ENCODE measurements at regions not wholly inside any gene's neighbourhood (a gene's known extent, or its start where the extent isn't known, plus 50 kb on each side); places are given as distances from the start of the nearest gene placed in this dataset.

GRCh38 chr3:24780991-24781390 lies 286.3 kb upstream of the THRB start:
- no peak overlapping the region for H3K27ac Mint-ChIP-seq
- 78 to 100% methylated on average over 1 of the region's 2 CpGs for WGBS, 2 experiments (ENCODE audit: insufficient coverage in 1 of 2, insufficient read length in 1 of 2)

GRCh38 chr3:24781454-24781853 lies 286.8 kb upstream of the THRB start:
- 96% methylated on average over 3 of the region's 3 CpGs; no CpG with 5 or more reads in 1 of the 2 experiments for WGBS, 2 experiments (ENCODE audit: insufficient coverage in 1 of 2, insufficient read length in 1 of 2)
- H3K9me3 Mint-ChIP-seq: peaks cover 33% of the 10 kb centered on the region
- no peak overlapping the region for H3K4me3 Mint-ChIP-seq
- H3K4me1 ChIP-seq (ENCODE audit: control insufficient read depth, insufficient read depth, low read length): no peaks in the 10 kb centered on the region
- H3K27ac ChIP-seq (ENCODE audit: low read depth, low read length): no peak overlapping the region
- no peaks in the 10 kb centered on the region for H3K27me3 Mint-ChIP-seq (ENCODE audit: insufficient read depth)
- no peak for TF ChIP-seq CTCF (conservative IDR thresholded peaks at IDR 0.05)
- no peak overlapping the region for H3K4me3 ChIP-seq (ENCODE audit: low read length)
- H3K27ac Mint-ChIP-seq: no peak overlapping the region
- H3K9me3 ChIP-seq (ENCODE audit: control insufficient read depth, low read length): peaks cover 32% of the 10 kb centered on the region
- DNase-seq: no peak
- H3K27me3 ChIP-seq (ENCODE audit: control insufficient read depth, insufficient read depth, low read length, poor library complexity, severe bottlenecking): no peaks in the 10 kb centered on the region
- no peaks in the 10 kb centered on the region for H3K4me1 Mint-ChIP-seq
- H3K36me3 Mint-ChIP-seq (ENCODE audit: low read depth): peaks cover 5% of the 10 kb centered on the region
- no peak overlapping the region for H3K9ac ChIP-seq (ENCODE audit: extremely low read depth, low read length, poor library complexity, severe bottlenecking)
- H3K36me3 ChIP-seq (ENCODE audit: control insufficient read depth, insufficient read depth, low read length): no peaks in the 10 kb centered on the region

More at GRCh38 chr3:24780991-24781390, 286.3 kb upstream of the THRB start:
- no peak overlapping the region for H3K4me3 ChIP-seq (ENCODE audit: low read length)
- Mint-ChIP-seq H3K9me3 (peaks cover 33% of the 10 kb centered on the region), H3K36me3 (ENCODE audit: low read depth) (peaks cover 5% of the 10 kb centered on the region), H3K4me1 (no peaks in the 10 kb centered on the region), H3K27me3 (ENCODE audit: insufficient read depth) (no peaks in the 10 kb centered on the region), H3K4me3 (no peak overlapping the region)
- H3K27ac ChIP-seq (ENCODE audit: low read depth, low read length): no peak overlapping the region
- H3K27me3 ChIP-seq (ENCODE audit: control insufficient read depth, insufficient read depth, low read length, poor library complexity, severe bottlenecking): no peaks in the 10 kb centered on the region
- H3K9ac ChIP-seq (ENCODE audit: extremely low read depth, low read length, poor library complexity, severe bottlenecking): no peak overlapping the region
- peaks cover 32% of the 10 kb centered on the region for H3K9me3 ChIP-seq (ENCODE audit: control insufficient read depth, low read length)
- DNase-seq: no peak
- H3K4me1 ChIP-seq (ENCODE audit: control insufficient read depth, insufficient read depth, low read length): no peaks in the 10 kb centered on the region
- H3K36me3 ChIP-seq (ENCODE audit: control insufficient read depth, insufficient read depth, low read length): no peaks in the 10 kb centered on the region
- TF ChIP-seq CTCF (conservative IDR thresholded peaks at IDR 0.05): no peak

DNA sequence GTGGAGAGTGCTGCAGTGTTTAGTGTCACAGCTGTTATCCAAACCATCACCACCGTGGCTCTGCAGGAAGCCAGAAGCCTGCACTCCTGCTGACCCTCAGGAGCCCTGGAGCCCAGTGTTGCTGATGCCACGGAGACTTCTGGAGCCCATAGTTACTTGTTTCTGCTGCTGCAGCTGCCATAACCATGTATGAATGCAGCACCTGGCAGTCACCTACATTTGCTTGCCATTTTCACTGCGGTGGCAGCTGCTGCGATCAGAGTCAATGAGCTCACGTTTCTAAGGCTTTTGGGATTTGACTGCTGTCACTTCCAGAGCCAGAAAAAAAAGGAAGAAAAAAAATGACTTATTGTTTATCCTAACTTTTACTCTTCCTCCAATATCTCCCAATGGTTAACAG lies 299.2 kb upstream of the THRB start:
- Histone ChIP-seq H3K27me3 (ENCODE audit: control insufficient read depth, insufficient read depth, low read length, poor library complexity, severe bottlenecking) (no peaks in the 10 kb centered on the region), H3K9me3 (ENCODE audit: control insufficient read depth, low read length) (no peaks in the 10 kb centered on the region), H3K9ac (ENCODE audit: extremely low read depth, low read length, poor library complexity, severe bottlenecking) (no peak overlapping the region), H3K27ac (ENCODE audit: low read depth, low read length) (no peak overlapping the region), H3K36me3 (ENCODE audit: control insufficient read depth, insufficient read depth, low read length) (no peaks in the 10 kb centered on the region), H3K4me1 (ENCODE audit: control insufficient read depth, insufficient read depth, low read length) (no peaks in the 10 kb centered on the region), H3K4me3 (ENCODE audit: low read length) (no peak overlapping the region)
- WGBS, 2 experiments (ENCODE audit: insufficient coverage in 1 of 2, insufficient read length in 1 of 2): 87 to 96% methylated on average over 5 of the region's 5 CpGs
- no peaks in the 10 kb centered on the region for H3K9me3 Mint-ChIP-seq
- TF ChIP-seq CTCF (conservative IDR thresholded peaks at IDR 0.05): no peak
- H3K27me3 Mint-ChIP-seq (ENCODE audit: insufficient read depth): peaks cover 8% of the 10 kb centered on the region
- no peak overlapping the region for H3K4me3 Mint-ChIP-seq
- H3K27ac Mint-ChIP-seq: no peak overlapping the region
- no peak for DNase-seq
- H3K36me3 Mint-ChIP-seq (ENCODE audit: low read depth): no peaks in the 10 kb centered on the region
- H3K4me1 Mint-ChIP-seq: no peaks in the 10 kb centered on the region

Data from endodermal cell (in vitro differentiated cells).